GM23338 (cell line): ENCODE measurements at regions not wholly inside any gene's neighbourhood (a gene's known extent, or its start where the extent isn't known, plus 50 kb on each side); places are given as distances from the start of the nearest gene placed in this dataset.

Experiments
- ATAC-seq: fragments of 200-7000 bp; cut with Tn5 transposase; 3 replicates; pipeline ENCODE4 v1.9.1; 2020
- DNase-seq: peaks from one replicate; pipeline ENCODE4 v3.0.0-alpha.2; 2015; ENCODE audit warnings: low spot score
- H2AFZ ChIP-seq: fragments of 200-600 bp; sonication (generic); 2 replicates; pipeline ENCODE4 v1.8.0; 2016; ENCODE audit warnings: antibody characterized with exemption, mild to moderate bottlenecking, moderate library complexity
- H3F3A ChIP-seq: fragments of 200-600 bp; sonication (generic); replicated peaks from 2 replicates; pipeline ENCODE4 v1.8.0; 2017; ENCODE audit warnings: antibody characterized with exemption, mixed run types, low read depth
- H3K27ac ChIP-seq: fragments of 200-600 bp; sonication (generic); 2 replicates; pipeline ENCODE4 v1.6.1; 2016; ENCODE audit warnings: low read depth
- H3K27me3 ChIP-seq: fragments of 200-600 bp; sonication (generic); 2 replicates; pipeline ENCODE4 v1.8.0; 2016; ENCODE audit warnings: mild to moderate bottlenecking, mixed run types, moderate library complexity; ENCODE audit not compliant: insufficient read depth
- H3K36me3 ChIP-seq: fragments of 200-600 bp; sonication (generic); 2 replicates; pipeline ENCODE4 v1.8.0; 2016; ENCODE audit warnings: mild to moderate bottlenecking; ENCODE audit not compliant: insufficient read depth
- H3K4me1 ChIP-seq: fragments of 200-600 bp; sonication (generic); 2 replicates; pipeline ENCODE4 v1.8.0; 2016; ENCODE audit warnings: mild to moderate bottlenecking, moderate library complexity; ENCODE audit not compliant: insufficient read depth
- H3K4me2 ChIP-seq: fragments of 200-600 bp; sonication (generic); 2 replicates; pipeline ENCODE4 v1.7.1; 2017; ENCODE audit warnings: mixed run types
- H3K4me3 ChIP-seq: fragments of 200-600 bp; sonication (generic); 2 replicates; pipeline ENCODE4 v1.6.1; 2016; ENCODE audit warnings: mixed run types
- H3K79me2 ChIP-seq: fragments of 200-600 bp; sonication (generic); replicated peaks from 2 replicates; pipeline ENCODE4 v1.8.0; 2017; ENCODE audit warnings: mild to moderate bottlenecking; ENCODE audit not compliant: insufficient read depth
- H3K9me2 ChIP-seq: fragments of 200-600 bp; sonication (generic); 2 replicates; pipeline ENCODE4 v1.8.0; 2017; ENCODE audit not compliant: insufficient read depth
- H4K20me1 ChIP-seq: fragments of 200-600 bp; sonication (generic); replicated peaks from 2 replicates; pipeline ENCODE4 v1.8.0; 2017; ENCODE audit warnings: mild to moderate bottlenecking; ENCODE audit not compliant: insufficient read depth
- H3K27ac Mint-ChIP-seq: 2 replicates; pipeline ENCODE4 v1.8.0; 2020; ENCODE audit warnings: inconsistent platforms, mild to moderate bottlenecking, moderate library complexity, mixed read lengths
- H3K27me3 Mint-ChIP-seq: 3 replicates; pipeline ENCODE4 v1.8.0; 2022; ENCODE audit warnings: low read depth, mild to moderate bottlenecking, moderate library complexity, mixed read lengths, inconsistent platforms; ENCODE audit not compliant: insufficient read depth, poor library complexity
- H3K36me3 Mint-ChIP-seq: 3 replicates; pipeline ENCODE4 v1.8.0; 2021; ENCODE audit warnings: low read depth, mild to moderate bottlenecking, inconsistent platforms, moderate library complexity, mixed read lengths
- H3K4me1 Mint-ChIP-seq: 3 replicates; pipeline ENCODE4 v1.8.0; 2020; ENCODE audit warnings: mild to moderate bottlenecking, inconsistent platforms, mixed read lengths
- H3K4me3 Mint-ChIP-seq: 3 replicates; pipeline ENCODE4 v1.8.0; 2021; ENCODE audit warnings: moderate library complexity, mild to moderate bottlenecking, inconsistent platforms, mixed read lengths
- H3K9me3 Mint-ChIP-seq: 3 replicates; pipeline ENCODE4 v1.8.0; 2020; ENCODE audit warnings: moderate library complexity, mild to moderate bottlenecking, inconsistent platforms, mixed read lengths
- CREB1 ChIP-seq: fragments of 250-450 bp; sonication (Bioruptor Pico); IDR thresholded peaks from 2 replicates; pipeline ENCODE4 v1.5.0; 2020; ENCODE audit warnings: low read depth, mild to moderate bottlenecking, moderate library complexity
- CTCF ChIP-seq, 2 experiments: fragments of 200-600 bp in 1 of 2; sonication (generic) in 1 of 2; conservative IDR thresholded peaks; 2 replicates each; pipeline versions ENCODE4 v1.5.1 to v1.6.1; 2016 to 2017; ENCODE audit warnings: antibody characterized with exemption in 2 of 2, low read depth in 2 of 2, mild to moderate bottlenecking in 2 of 2, moderate library complexity in 1 of 2
- ETS1 ChIP-seq: IDR thresholded peaks from 2 replicates; pipeline ENCODE4 v1.6.1; 2016; ENCODE audit warnings: antibody characterized with exemption
- EZH2 ChIP-seq: fragments of 200-600 bp; sonication (generic); IDR thresholded peaks from one replicate; pipeline ENCODE4 v1.8.0; 2017; ENCODE audit warnings: antibody characterized with exemption, mild to moderate bottlenecking, low read depth; ENCODE audit not compliant: unreplicated experiment
- EZH2phosphoT487 ChIP-seq: fragments of 200-600 bp; sonication (generic); IDR thresholded peaks from one replicate; pipeline ENCODE4 v1.8.1; 2018; ENCODE audit warnings: antibody characterized with exemption; ENCODE audit not compliant: unreplicated experiment
- JUNB ChIP-seq: IDR thresholded peaks from one replicate; pipeline ENCODE4 v1.6.1; 2016; ENCODE audit warnings: antibody characterized with exemption; ENCODE audit not compliant: unreplicated experiment
- NANOG ChIP-seq: IDR thresholded peaks from 2 replicates; pipeline ENCODE4 v1.6.1; 2016; ENCODE audit warnings: antibody characterized with exemption, borderline replicate concordance
- POLR2AphosphoS5 ChIP-seq: IDR thresholded peaks from 2 replicates; pipeline ENCODE4 v1.6.1; 2016; ENCODE audit warnings: antibody characterized with exemption, low read depth
- REST ChIP-seq: IDR thresholded peaks from one replicate; pipeline ENCODE4 v1.6.1; 2018; ENCODE audit warnings: antibody characterized with exemption; ENCODE audit not compliant: unreplicated experiment
- STAT1 ChIP-seq: IDR thresholded peaks from one replicate; pipeline ENCODE4 v1.6.1; 2016; ENCODE audit warnings: antibody characterized with exemption; ENCODE audit not compliant: unreplicated experiment
- ZNF114 ChIP-seq: fragments of 250-450 bp; sonication (Bioruptor Pico); IDR thresholded peaks from 2 replicates; pipeline ENCODE4 v1.5.0; 2020; ENCODE audit warnings: mild to moderate bottlenecking, moderate library complexity
- ZNF331 ChIP-seq: fragments of 250-450 bp; sonication (Bioruptor Pico); IDR thresholded peaks from 2 replicates; pipeline ENCODE4 v1.5.0; 2020; ENCODE audit warnings: low read depth, mild to moderate bottlenecking, moderate library complexity
- ZNF462 ChIP-seq: fragments of 250-450 bp; sonication (Bioruptor Pico); IDR thresholded peaks from 2 replicates; pipeline ENCODE4 v1.5.0; 2020; ENCODE audit warnings: mild to moderate bottlenecking, moderate library complexity

- no peak for TF ChIP-seq REST
- no peak for TF ChIP-seq NANOG
- TF ChIP-seq EZH2phosphoT487, result no peak
- TF ChIP-seq JUNB, result no peak
- no peak for TF ChIP-seq STAT1
- TF ChIP-seq ETS1, result no peak
- no peak for TF ChIP-seq EZH2
- TF ChIP-seq ZNF114 (CRISPR knock-in tag), result no peak
- TF ChIP-seq ZNF331 (CRISPR knock-in tag), result no peak
Measured at GRCh38 chr5:6850106-6850432, 136.8 kb downstream of the TENT4A start (continued).

GRCh38 chr5:6856653-6857052, 143.4 kb downstream of the TENT4A start:
- H3K27me3 ChIP-seq, result no peaks in the 10 kb centered on the region
- ATAC-seq, result no peak
- no peaks in the 10 kb centered on the region for H3F3A ChIP-seq
- Mint-ChIP-seq H3K9me3 (peaks cover 38% of the 10 kb centered on the region), H3K27ac (no peak overlapping the region), H3K4me1 (no peaks in the 10 kb centered on the region), H3K4me3 (no peak overlapping the region), H3K27me3 (peaks cover 6% of the 10 kb centered on the region), H3K36me3 (peaks cover 22% of the 10 kb centered on the region)
- H3K4me1 ChIP-seq, result no peaks in the 10 kb centered on the region
- no peaks in the 10 kb centered on the region for H4K20me1 ChIP-seq
- H2AFZ ChIP-seq, result no peak overlapping the region
- no peak overlapping the region for H3K4me2 ChIP-seq
- DNase-seq, result no peak
- H3K9me2 ChIP-seq, result no peaks in the 10 kb centered on the region
- no peaks in the 10 kb centered on the region for H3K79me2 ChIP-seq
- no peak overlapping the region for H3K27ac ChIP-seq
- no peaks in the 10 kb centered on the region for H3K36me3 ChIP-seq
- no peak overlapping the region for H3K4me3 ChIP-seq
- TF ChIP-seq ETS1, result no peak
- TF ChIP-seq EZH2, result no peak
- TF ChIP-seq JUNB, result no peak
- no peak for TF ChIP-seq CREB1 (CRISPR knock-in tag)
- TF ChIP-seq CTCF (conservative IDR thresholded peaks at IDR 0.05; ENCODE audit: low read depth in 2 of 2), result no peak
- no peak for TF ChIP-seq STAT1
- no peak for TF ChIP-seq POLR2AphosphoS5
- no peak for TF ChIP-seq ZNF462 (CRISPR knock-in tag)
